K562 (cell line): ENCODE measurements at regions not wholly inside any gene's neighbourhood (a gene's known extent, or its start where the extent isn't known, plus 50 kb on each side); places are given as distances from the start of the nearest gene placed in this dataset.

ENCODE experiments used
- C11orf30 ChIP-seq: fragments of 450-650 bp; IDR thresholded peaks from 2 replicates; pipeline ENCODE4 v1.6.1; 2016; ENCODE audit warnings: low read depth, mild to moderate bottlenecking
- CBX1 ChIP-seq: sonication (generic); IDR thresholded peaks from 2 replicates; pipeline ENCODE4 v1.6.1; 2016; ENCODE audit warnings: antibody characterized with exemption, low read depth, mild to moderate bottlenecking
- CHCHD3 ChIP-seq: fragments of 250-450 bp; sonication (Bioruptor Pico); IDR thresholded peaks from 2 replicates; pipeline ENCODE4 v2.1.2; 2022; ENCODE audit warnings: mild to moderate bottlenecking
- CREM ChIP-seq: IDR thresholded peaks from 2 replicates; pipeline ENCODE4 v1.6.1; 2014; ENCODE audit warnings: antibody characterized with exemption, low read depth
- ELF4 ChIP-seq: fragments of 450-650 bp; formaldehyde crosslinking; IDR thresholded peaks from 2 replicates; pipeline ENCODE4 v1.4.0; 2022; ENCODE audit warnings: missing genetic modification characterization
- GATA2 ChIP-seq: sonication (generic); formaldehyde crosslinking; IDR thresholded peaks from 2 replicates; pipeline ENCODE4 v1.4.0; 2020; ENCODE audit warnings: mild to moderate bottlenecking, missing genetic modification reagents
- HDAC6 ChIP-seq: IDR thresholded peaks from 2 replicates; pipeline ENCODE4 v1.6.1; 2012; ENCODE audit warnings: low read depth, mild to moderate bottlenecking, control low read depth, inconsistent platforms, low read length, moderate library complexity
- KAT2B ChIP-seq: IDR thresholded peaks from one replicate; pipeline ENCODE4 v1.6.1; 2012; ENCODE audit warnings: low read depth, mild to moderate bottlenecking, control low read depth, inconsistent platforms, low read length, moderate library complexity
- L3MBTL2 ChIP-seq: fragments of 450-650 bp; IDR thresholded peaks from 2 replicates; pipeline ENCODE4 v1.6.1; 2016; ENCODE audit warnings: mild to moderate bottlenecking, moderate library complexity
- LCOR ChIP-seq: sonication (generic); formaldehyde crosslinking; IDR thresholded peaks from 2 replicates; pipeline ENCODE4 v1.8.0; 2022; ENCODE audit warnings: mild to moderate bottlenecking, missing genetic modification reagents
- MEF2D ChIP-seq: conservative IDR thresholded peaks from 2 replicates; pipeline ENCODE4 v1.6.1; 2016; ENCODE audit warnings: low read depth, missing genetic modification characterization, missing compliant biosample characterization
- NBN ChIP-seq: fragments of 450-650 bp; IDR thresholded peaks from 2 replicates; pipeline ENCODE4 v1.6.1; 2016; ENCODE audit warnings: low read depth, mild to moderate bottlenecking
- POLR2A ChIP-seq: fragments of 450-650 bp; conservative IDR thresholded peaks from 2 replicates; pipeline ENCODE4 v1.6.1; 2016
- POLR2B ChIP-seq: fragments of 450-650 bp; IDR thresholded peaks from 2 replicates; pipeline ENCODE4 v1.6.1; 2018; ENCODE audit warnings: low read depth; ENCODE audit not compliant: partially characterized antibody
- RB1 ChIP-seq: fragments of 450-650 bp; IDR thresholded peaks from 2 replicates; pipeline ENCODE4 v1.6.1; 2017; ENCODE audit warnings: low read depth, mild to moderate bottlenecking
- TARDBP ChIP-seq: fragments of 450-650 bp; IDR thresholded peaks from 2 replicates; pipeline ENCODE4 v1.6.1; 2016
- TCF3 ChIP-seq: sonication (generic); formaldehyde crosslinking; IDR thresholded peaks from 2 replicates; pipeline ENCODE4 v1.4.0; 2020; ENCODE audit warnings: mild to moderate bottlenecking, missing genetic modification reagents
- ZNF263 ChIP-seq: sonication (generic); formaldehyde crosslinking; IDR thresholded peaks from 2 replicates; pipeline ENCODE4 v1.8.0; 2022; ENCODE audit warnings: mild to moderate bottlenecking, missing genetic modification reagents, borderline replicate concordance
- ZNF696 ChIP-seq: fragments of 250-450 bp; sonication (Bioruptor Pico); conservative IDR thresholded peaks from 2 replicates; pipeline ENCODE4 v1.4.0; 2020; ENCODE audit warnings: mild to moderate bottlenecking, moderate library complexity
- TF ChIP-seq, protein P1 (sequence below): fragments of 450-650 bp; IDR thresholded peaks from 2 replicates; pipeline ENCODE4 v1.6.1; 2017; ENCODE audit warnings: antibody characterized with exemption
- TF ChIP-seq, protein P2 (sequence below): sonication (generic); formaldehyde crosslinking; IDR thresholded peaks from 2 replicates; pipeline ENCODE4 v1.8.0; 2022; ENCODE audit warnings: missing genetic modification reagents, mild to moderate bottlenecking, moderate library complexity, borderline replicate concordance
- TF ChIP-seq, protein P3 (sequence below): fragments of 450-650 bp; conservative IDR thresholded peaks from 2 replicates; pipeline ENCODE4 v1.6.1; 2016; ENCODE audit warnings: missing genetic modification characterization, low read depth, mild to moderate bottlenecking, missing compliant biosample characterization, moderate library complexity
- TF ChIP-seq, protein P4 (sequence below): sonication (generic); formaldehyde crosslinking; IDR thresholded peaks from 2 replicates; pipeline ENCODE4 v1.8.0; 2022; ENCODE audit warnings: mild to moderate bottlenecking, missing genetic modification reagents

DNA sequence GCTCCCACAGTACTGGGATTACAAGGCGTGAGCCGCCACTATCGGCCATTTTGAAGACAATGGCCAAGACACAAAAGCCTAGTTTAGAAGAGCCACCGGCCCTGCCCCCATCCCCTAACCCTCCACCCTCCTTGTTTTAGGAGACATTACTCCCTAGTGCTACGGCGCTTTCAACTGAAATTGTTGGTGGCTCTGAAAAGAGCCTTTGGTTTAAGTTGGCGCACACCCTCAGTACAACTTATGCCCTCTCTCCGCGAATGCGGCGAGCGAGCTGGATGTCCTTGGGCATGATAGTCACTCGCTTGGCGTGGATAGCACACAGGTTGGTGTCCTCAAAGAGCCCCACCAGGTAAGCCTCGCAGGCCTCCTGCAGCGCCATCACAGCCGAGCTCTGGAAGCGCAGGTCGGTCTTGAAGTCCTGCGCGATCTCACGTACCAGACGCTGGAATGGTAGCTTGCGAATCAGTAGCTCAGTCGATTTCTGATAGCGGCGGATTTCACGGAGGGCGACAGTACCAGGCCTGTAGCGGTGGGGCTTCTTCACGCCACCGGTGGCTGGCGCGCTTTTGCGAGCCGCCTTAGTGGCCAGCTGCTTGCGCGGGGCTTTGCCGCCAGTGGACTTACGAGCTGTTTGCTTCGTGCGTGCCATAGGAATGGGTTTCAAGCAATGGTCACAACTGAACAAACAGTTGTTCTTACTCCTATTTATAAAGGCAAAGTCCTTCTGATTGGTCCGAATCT is 114.9 kb upstream of the BTN3A2 start (continued):
- TF ChIP-seq TCF3 (CRISPR knock-in tag) = no peak
- no peak for TF ChIP-seq NBN
- TF ChIP-seq GATA2 (CRISPR knock-in tag) = 0 out of 2 replicates have a peak, but pooled peaks have one; percentile 8
- no peak; the same call in 1 of the 2 replicates for TF ChIP-seq CREM
- no peak for TF ChIP-seq ELF4
- TF ChIP-seq, protein P1, sequence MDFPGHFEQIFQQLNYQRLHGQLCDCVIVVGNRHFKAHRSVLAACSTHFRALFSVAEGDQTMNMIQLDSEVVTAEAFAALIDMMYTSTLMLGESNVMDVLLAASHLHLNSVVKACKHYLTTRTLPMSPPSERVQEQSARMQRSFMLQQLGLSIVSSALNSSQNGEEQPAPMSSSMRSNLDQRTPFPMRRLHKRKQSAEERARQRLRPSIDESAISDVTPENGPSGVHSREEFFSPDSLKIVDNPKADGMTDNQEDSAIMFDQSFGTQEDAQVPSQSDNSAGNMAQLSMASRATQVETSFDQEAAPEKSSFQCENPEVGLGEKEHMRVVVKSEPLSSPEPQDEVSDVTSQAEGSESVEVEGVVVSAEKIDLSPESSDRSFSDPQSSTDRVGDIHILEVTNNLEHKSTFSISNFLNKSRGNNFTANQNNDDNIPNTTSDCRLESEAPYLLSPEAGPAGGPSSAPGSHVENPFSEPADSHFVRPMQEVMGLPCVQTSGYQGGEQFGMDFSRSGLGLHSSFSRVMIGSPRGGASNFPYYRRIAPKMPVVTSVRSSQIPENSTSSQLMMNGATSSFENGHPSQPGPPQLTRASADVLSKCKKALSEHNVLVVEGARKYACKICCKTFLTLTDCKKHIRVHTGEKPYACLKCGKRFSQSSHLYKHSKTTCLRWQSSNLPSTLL = no peak
- TF ChIP-seq, protein P2, sequence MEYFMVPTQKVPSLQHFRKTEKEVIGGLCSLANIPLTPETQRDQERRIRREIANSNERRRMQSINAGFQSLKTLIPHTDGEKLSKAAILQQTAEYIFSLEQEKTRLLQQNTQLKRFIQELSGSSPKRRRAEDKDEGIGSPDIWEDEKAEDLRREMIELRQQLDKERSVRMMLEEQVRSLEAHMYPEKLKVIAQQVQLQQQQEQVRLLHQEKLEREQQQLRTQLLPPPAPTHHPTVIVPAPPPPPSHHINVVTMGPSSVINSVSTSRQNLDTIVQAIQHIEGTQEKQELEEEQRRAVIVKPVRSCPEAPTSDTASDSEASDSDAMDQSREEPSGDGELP (CRISPR knock-in tag) = peak; percentile 89
- TF ChIP-seq ZNF696 (CRISPR knock-in tag) = no peak
- TF ChIP-seq MEF2D = no peak
- TF ChIP-seq LCOR (CRISPR knock-in tag) = no peak
- peak; percentile 48; the same call in 1 of the 2 replicates for TF ChIP-seq RB1
- TF ChIP-seq, protein P3, sequence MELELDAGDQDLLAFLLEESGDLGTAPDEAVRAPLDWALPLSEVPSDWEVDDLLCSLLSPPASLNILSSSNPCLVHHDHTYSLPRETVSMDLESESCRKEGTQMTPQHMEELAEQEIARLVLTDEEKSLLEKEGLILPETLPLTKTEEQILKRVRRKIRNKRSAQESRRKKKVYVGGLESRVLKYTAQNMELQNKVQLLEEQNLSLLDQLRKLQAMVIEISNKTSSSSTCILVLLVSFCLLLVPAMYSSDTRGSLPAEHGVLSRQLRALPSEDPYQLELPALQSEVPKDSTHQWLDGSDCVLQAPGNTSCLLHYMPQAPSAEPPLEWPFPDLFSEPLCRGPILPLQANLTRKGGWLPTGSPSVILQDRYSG = no peak
- TF ChIP-seq C11orf30 = no peak
- no peak for TF ChIP-seq HDAC6
- TF ChIP-seq CHCHD3 (CRISPR knock-in tag) = 0 out of 2 replicates have a peak, but pooled peaks have one; percentile 61
- TF ChIP-seq CBX1 = peak; percentile 67
- TF ChIP-seq, protein P4, sequence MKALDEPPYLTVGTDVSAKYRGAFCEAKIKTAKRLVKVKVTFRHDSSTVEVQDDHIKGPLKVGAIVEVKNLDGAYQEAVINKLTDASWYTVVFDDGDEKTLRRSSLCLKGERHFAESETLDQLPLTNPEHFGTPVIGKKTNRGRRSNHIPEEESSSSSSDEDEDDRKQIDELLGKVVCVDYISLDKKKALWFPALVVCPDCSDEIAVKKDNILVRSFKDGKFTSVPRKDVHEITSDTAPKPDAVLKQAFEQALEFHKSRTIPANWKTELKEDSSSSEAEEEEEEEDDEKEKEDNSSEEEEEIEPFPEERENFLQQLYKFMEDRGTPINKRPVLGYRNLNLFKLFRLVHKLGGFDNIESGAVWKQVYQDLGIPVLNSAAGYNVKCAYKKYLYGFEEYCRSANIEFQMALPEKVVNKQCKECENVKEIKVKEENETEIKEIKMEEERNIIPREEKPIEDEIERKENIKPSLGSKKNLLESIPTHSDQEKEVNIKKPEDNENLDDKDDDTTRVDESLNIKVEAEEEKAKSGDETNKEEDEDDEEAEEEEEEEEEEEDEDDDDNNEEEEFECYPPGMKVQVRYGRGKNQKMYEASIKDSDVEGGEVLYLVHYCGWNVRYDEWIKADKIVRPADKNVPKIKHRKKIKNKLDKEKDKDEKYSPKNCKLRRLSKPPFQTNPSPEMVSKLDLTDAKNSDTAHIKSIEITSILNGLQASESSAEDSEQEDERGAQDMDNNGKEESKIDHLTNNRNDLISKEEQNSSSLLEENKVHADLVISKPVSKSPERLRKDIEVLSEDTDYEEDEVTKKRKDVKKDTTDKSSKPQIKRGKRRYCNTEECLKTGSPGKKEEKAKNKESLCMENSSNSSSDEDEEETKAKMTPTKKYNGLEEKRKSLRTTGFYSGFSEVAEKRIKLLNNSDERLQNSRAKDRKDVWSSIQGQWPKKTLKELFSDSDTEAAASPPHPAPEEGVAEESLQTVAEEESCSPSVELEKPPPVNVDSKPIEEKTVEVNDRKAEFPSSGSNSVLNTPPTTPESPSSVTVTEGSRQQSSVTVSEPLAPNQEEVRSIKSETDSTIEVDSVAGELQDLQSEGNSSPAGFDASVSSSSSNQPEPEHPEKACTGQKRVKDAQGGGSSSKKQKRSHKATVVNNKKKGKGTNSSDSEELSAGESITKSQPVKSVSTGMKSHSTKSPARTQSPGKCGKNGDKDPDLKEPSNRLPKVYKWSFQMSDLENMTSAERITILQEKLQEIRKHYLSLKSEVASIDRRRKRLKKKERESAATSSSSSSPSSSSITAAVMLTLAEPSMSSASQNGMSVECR = peak; percentile 50; the same call in 1 of the 2 replicates
- TF ChIP-seq ZNF263 (CRISPR knock-in tag) = no peak
- TF ChIP-seq KAT2B = no peak
- TF ChIP-seq TARDBP = no peak
- TF ChIP-seq POLR2B = peak; percentile 73
- peak; percentile 95 for TF ChIP-seq POLR2A
- TF ChIP-seq L3MBTL2 = peak; percentile 85
